OCI-LY7 (cell line): ENCODE measurements at regions not wholly inside any gene's neighbourhood (a gene's known extent, or its start where the extent isn't known, plus 50 kb on each side); places are given as distances from the start of the nearest gene placed in this dataset.

ENCODE experiments used
- BruUV-seq: library from RNA; stranded (reverse); fragments of 400-500 nt; replicated peaks from 2 replicates; lab custom pipeline; 2021; lab: Mats Ljungman, UMichigan
- CTCF ChIA-PET: fragments of 300-600 bp; sonication (Branson Sonifier 250); formaldehyde crosslinking; loops from one replicate; lab custom pipeline; 2022; ENCODE audit warnings: antibody characterized with exemption; ENCODE audit not compliant: unreplicated experiment; lab: Charles Lee
- POLR2A ChIA-PET: fragments of 300-600 bp; sonication (Branson Sonifier 250); formaldehyde crosslinking; loops from one replicate; lab custom pipeline; 2022; ENCODE audit warnings: antibody characterized with exemption; lab: Charles Lee
- DNase-seq: peaks from one replicate; pipeline ENCODE4 v3.0.0-alpha.2; 2015; ENCODE audit warnings: low spot score
- H2AFZ ChIP-seq: fragments of 200-600 bp; sonication (generic), shearing (Covaris generic); 2 replicates; pipeline ENCODE4 v1.6.1; 2014; ENCODE audit warnings: mild to moderate bottlenecking, antibody characterized with exemption, low read length, moderate library complexity
- H3K27ac ChIP-seq: fragments of 200-600 bp; sonication (generic); 2 replicates; pipeline ENCODE4 v1.5.1; 2014; ENCODE audit warnings: mixed run types, low read depth, mild to moderate bottlenecking, moderate library complexity, low read length, inconsistent platforms; ENCODE audit not compliant: poor library complexity, severe bottlenecking
- H3K36me3 ChIP-seq: fragments of 200-600 bp; sonication (generic); 2 replicates; pipeline ENCODE4 v1.6.1; 2014; ENCODE audit warnings: mild to moderate bottlenecking, antibody characterized with exemption, low read length, moderate library complexity, mixed read lengths; ENCODE audit not compliant: insufficient read depth
- H3K4me1 ChIP-seq: fragments of 200-600 bp; sonication (generic); 2 replicates; pipeline ENCODE4 v1.5.1; 2014; ENCODE audit warnings: mild to moderate bottlenecking, low read length; ENCODE audit not compliant: insufficient read depth, poor library complexity, severe bottlenecking
- H3K4me2 ChIP-seq: fragments of 200-600 bp; sonication (generic); 2 replicates; pipeline ENCODE4 v1.6.1; 2014; ENCODE audit warnings: mild to moderate bottlenecking, low read length
- H3K4me3 ChIP-seq: fragments of 200-600 bp; sonication (generic); 2 replicates; pipeline ENCODE4 v1.5.1; 2014; ENCODE audit warnings: mild to moderate bottlenecking, low read depth, low read length; ENCODE audit not compliant: poor library complexity, severe bottlenecking
- H3K79me2 ChIP-seq: fragments of 200-600 bp; sonication (generic); 2 replicates; pipeline ENCODE4 v1.6.1; 2016; ENCODE audit warnings: low read depth, mild to moderate bottlenecking, low read length, moderate library complexity, mixed read lengths; ENCODE audit not compliant: insufficient read depth
- H3K9me2 ChIP-seq: fragments of 200-600 bp; sonication (generic); 2 replicates; pipeline ENCODE4 v1.6.1; 2016; ENCODE audit warnings: mild to moderate bottlenecking, low read length, mixed read lengths; ENCODE audit not compliant: insufficient read depth
- H3K9me3 ChIP-seq: fragments of 200-600 bp; sonication (generic); 2 replicates; pipeline ENCODE4 v1.6.1; 2014; ENCODE audit warnings: mild to moderate bottlenecking, mixed run types, low read length, mixed read lengths
- H4K20me1 ChIP-seq: fragments of 200-600 bp; sonication (generic); 2 replicates; pipeline ENCODE4 v1.6.1; 2014; ENCODE audit warnings: mild to moderate bottlenecking, antibody characterized with exemption, low read length, moderate library complexity, mixed read lengths; ENCODE audit not compliant: insufficient read depth
- CTCF ChIP-seq: fragments of 200-600 bp; sonication (generic); conservative IDR thresholded peaks from 2 replicates; pipeline ENCODE4 v1.5.1; 2014; ENCODE audit warnings: mild to moderate bottlenecking, antibody characterized with exemption, low read length, moderate library complexity, mixed read lengths
- EZH2phosphoT487 ChIP-seq: fragments of 200-600 bp; sonication (generic); IDR thresholded peaks from 2 replicates; pipeline ENCODE4 v1.6.1; 2018; ENCODE audit warnings: low read depth, borderline replicate concordance, mild to moderate bottlenecking, mixed run types, antibody characterized with exemption, low read length, moderate library complexity, mixed read lengths
- intact Hi-C: fragments of 100-400 bp; cut with micrococcal nuclease; formaldehyde crosslinking; loops from one replicate; pipeline ENCODE4 v1.10.0; 2022; ENCODE audit not compliant: unreplicated experiment

GRCh38 chr18:67615876-67616275 is 99.4 kb upstream of the DSEL start:
- Histone ChIP-seq H2AFZ (no peak overlapping the region), H3K9me3 (no peaks in the 10 kb centered on the region), H4K20me1 (no peaks in the 10 kb centered on the region), H3K4me2 (no peak overlapping the region), H3K79me2 (no peaks in the 10 kb centered on the region), H3K9me2 (no peaks in the 10 kb centered on the region), H3K4me1 (no peaks in the 10 kb centered on the region), H3K27ac (no peak overlapping the region), H3K4me3 (no peak overlapping the region), H3K36me3 (no peaks in the 10 kb centered on the region)
- ChIA-PET POLR2A (no interaction called here), CTCF (no interaction called here)
- intact Hi-C loops, result no loop called here
- TF ChIP-seq EZH2phosphoT487, result no peak
- no peak for TF ChIP-seq CTCF
- DNase-seq, result no peak
- no TSS peak for BruUV-seq

- no peak for DNase-seq
- no peaks in the 10 kb centered on the region for H3K9me3 ChIP-seq
- no peak overlapping the region for H3K27ac ChIP-seq
- TF ChIP-seq EZH2phosphoT487 (no peak), CTCF (no peak)
- POLR2A ChIA-PET, result no interaction called here
- CTCF ChIA-PET, result no interaction called here
- BruUV-seq, result no TSS peak
- intact Hi-C loops, result no loop called here
- H3K79me2 ChIP-seq, result no peaks in the 10 kb centered on the region
- H3K36me3 ChIP-seq, result no peaks in the 10 kb centered on the region
- no peak overlapping the region for H2AFZ ChIP-seq
- no peak overlapping the region for H3K4me3 ChIP-seq
- H3K4me2 ChIP-seq, result no peak overlapping the region
- no peaks in the 10 kb centered on the region for H3K4me1 ChIP-seq
- no peaks in the 10 kb centered on the region for H3K9me2 ChIP-seq
- H4K20me1 ChIP-seq, result no peaks in the 10 kb centered on the region
Measured at GRCh38 chr18:67613731-67614130, 97.2 kb upstream of the DSEL start.

GRCh38 chr18:67612281-67612680 is 95.8 kb upstream of the DSEL start:
- Histone ChIP-seq H3K9me2 (no peaks in the 10 kb centered on the region), H3K27ac (no peak overlapping the region), H3K9me3 (no peaks in the 10 kb centered on the region), H2AFZ (no peak overlapping the region), H3K4me3 (no peak overlapping the region), H3K79me2 (no peaks in the 10 kb centered on the region), H4K20me1 (no peaks in the 10 kb centered on the region), H3K36me3 (no peaks in the 10 kb centered on the region), H3K4me1 (no peaks in the 10 kb centered on the region), H3K4me2 (no peak overlapping the region)
- no peak for DNase-seq
- CTCF ChIA-PET, result no interaction called here
- POLR2A ChIA-PET, result interaction anchor here (0.6 kb wide), 1 partner anchor 665 kb away, joined by 4 read pairs; no protein-coding TSS in a partner anchor
- intact Hi-C loops, result no loop called here
- no peak for TF ChIP-seq CTCF
- no peak for TF ChIP-seq EZH2phosphoT487
- BruUV-seq, result no TSS peak
